ELR (cell line): ENCODE measurements at regions not wholly inside any gene's neighbourhood (a gene's known extent, or its start where the extent isn't known, plus 50 kb on each side); places are given as distances from the start of the nearest gene placed in this dataset.
A peak's percentile ranks its signal among the peaks of the same experiment; 100 is the strongest.

Experiments
- DNase-seq: peaks from one replicate; pipeline ENCODE4 v3.0.0-alpha.2; 2015; ENCODE audit warnings: low read depth

DNA sequence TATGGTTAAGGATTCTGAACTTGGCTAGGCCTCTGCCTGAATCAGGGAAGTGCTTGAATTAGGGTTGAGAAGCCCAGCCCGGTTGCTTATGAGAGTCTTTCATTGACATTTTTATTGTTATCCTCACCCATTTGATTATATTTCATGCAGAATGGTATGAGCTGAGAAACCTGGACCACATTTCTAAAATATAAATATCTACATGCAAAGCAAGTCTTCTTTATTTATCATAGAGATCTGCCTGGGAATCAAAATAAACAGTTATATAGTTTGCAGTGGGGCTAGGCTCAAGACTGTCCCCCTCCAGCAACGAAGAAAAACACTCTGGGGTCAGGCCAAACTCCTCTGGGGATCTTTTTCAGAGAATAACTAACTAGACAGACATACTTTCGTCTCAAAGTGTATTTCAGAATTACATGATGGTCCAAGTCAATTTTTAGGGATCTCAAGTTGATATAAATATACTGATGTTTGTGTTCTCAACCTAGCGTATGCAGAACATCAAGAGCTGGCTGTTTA is 675.4 kb upstream of the NR2F2 start:
- DNase-seq = no peak

DNA sequence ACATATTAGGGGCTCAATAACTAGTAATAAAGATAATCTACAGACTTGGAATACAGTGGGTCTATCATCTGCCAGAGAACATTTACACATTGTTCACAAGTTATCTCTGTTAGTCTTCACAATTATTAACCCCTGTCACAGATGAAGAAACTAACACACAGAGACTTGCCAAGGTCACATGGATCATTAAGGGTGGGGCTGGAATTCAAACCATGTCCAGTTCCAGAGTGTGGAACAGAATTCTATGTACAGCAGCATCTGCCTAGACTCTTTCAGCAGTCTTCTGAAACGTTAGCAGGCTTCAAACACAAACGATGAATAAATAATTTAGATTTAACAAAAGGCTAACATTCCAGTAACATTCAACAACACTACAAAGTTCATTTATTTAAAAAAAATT is 673.9 kb upstream of the NR2F2 start:
- DNase-seq = no peak

- no peak for DNase-seq
Observed at GRCh38 chr15:95658799-95659198, 671.7 kb upstream of the NR2F2 start.

DNA sequence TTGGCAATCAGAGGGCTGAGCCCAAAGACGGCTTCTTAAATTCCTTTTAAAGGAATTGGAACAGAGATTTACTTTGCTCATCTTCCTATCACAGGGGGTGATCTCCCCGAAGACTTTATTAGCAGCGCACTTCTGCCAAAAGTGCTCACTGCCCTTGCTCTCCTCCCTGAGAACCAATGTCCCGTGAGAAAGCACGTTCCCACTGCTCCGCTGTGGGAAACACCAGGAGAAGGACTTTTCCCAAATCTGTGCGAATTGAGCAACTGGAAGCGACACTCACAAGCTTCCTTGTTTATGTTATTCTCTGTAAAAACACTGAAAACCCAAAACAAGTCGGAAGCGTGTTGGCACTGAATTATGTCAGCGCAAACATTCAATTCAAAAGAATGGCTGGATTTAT is 670.8 kb upstream of the NR2F2 start:
- no peak for DNase-seq

DNA sequence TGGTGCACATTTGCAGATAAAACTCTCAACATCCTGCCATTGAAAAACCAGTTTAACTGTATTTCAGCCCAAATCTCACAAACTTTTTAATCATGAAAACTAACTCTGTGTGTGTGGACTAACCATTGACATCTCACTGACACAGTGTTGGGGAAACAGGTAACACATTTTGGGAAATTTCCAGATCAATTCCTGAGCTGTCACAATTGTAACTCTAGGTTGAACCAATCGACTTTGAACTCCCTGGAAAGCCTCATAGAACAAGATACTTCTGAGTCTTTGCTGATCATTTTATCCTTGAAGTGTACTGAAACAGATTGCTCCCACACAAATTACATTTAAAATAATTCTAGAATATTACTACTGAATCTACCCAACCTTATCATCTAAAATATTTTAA is 667.9 kb upstream of the NR2F2 start:
- no peak for DNase-seq

- no peak for DNase-seq
Observed at GRCh38 chr15:95663156-95664100, 667.1 kb upstream of the NR2F2 start.

DNA sequence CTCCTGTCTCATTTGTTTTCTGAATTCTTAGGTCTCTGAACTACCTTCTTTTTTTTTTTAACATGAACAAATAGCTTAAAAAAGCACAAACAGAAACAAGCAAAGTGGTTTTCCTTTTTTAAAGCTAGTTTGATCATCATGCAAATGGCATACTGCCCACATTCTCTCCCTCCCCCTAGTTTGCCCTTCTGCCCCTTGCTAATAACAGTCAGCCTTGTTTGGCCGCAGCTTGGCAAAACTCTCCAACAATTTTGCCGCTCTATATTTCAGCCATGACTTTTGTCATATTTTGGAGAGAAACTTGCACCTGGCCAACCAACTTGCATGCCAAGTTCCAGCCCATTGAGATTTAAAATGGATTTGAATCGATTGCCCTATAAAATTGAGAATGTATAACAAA is 666.0 kb upstream of the NR2F2 start:
- DNase-seq = no peak

GRCh38 chr15:95669146-95669922 is 661.2 kb upstream of the NR2F2 start:
- no peak for DNase-seq

GRCh38 chr15:95674031-95674430 is 656.5 kb upstream of the NR2F2 start:
- no peak for DNase-seq

DNA sequence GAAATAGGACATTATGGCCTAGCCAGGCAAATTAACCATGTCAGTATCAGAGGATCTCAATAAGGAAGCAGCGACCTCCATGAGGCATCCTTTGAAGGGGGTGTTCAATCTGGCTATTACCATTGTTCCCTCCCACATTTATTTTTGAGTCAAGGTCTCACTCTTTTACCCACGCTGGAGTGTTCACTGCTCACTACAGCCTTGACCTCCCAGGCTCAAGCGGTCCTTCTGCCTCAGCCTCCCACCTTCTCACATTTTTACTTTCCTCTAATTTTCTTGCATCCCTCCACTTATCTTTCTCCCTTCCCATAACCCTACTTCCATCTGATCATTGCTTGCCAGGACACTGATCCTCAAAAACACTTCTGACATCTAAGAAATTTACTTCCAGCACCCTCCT is 654.0 kb upstream of the NR2F2 start:
- DNase-seq = no peak

DNA sequence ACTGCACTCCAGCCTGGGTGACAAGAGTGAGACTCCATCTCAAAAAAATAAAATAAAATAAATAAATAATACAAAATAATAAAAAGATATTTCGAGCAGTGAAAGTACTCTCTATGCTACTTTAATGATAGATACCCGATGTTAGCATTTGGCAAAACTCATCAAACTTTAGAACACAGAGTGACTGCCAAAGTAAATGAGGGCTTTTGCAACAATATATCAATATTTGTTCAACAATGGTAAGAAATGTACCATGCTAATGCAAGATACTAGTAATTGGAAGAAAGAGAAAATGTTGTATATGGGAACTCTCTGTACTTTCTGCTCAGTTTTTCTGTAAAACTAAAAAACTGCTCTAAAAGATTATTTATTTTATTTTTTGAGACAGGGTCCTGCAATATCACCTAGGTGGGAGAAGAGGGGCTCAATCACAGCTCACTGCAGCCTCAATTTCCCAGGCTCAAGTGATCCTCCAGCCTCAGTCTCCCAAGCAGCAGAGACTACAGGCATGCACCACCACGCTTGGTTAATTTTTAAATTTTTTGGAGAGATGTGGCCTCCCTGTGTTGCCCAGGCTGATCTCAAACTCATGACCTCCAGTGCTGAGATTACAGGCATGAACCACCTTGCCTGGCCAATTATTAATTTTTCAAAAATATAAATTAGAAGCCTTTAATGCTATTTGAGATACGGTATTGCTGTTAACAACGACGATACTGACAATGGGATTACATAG is 650.5 kb upstream of the NR2F2 start:
- no peak for DNase-seq

- DNase-seq = no peak
Observed at GRCh38 chr15:95680728-95681127, 649.8 kb upstream of the NR2F2 start.

- DNase-seq = no peak
Observed at GRCh38 chr15:95681836-95682544, 648.5 kb upstream of the NR2F2 start.

DNA sequence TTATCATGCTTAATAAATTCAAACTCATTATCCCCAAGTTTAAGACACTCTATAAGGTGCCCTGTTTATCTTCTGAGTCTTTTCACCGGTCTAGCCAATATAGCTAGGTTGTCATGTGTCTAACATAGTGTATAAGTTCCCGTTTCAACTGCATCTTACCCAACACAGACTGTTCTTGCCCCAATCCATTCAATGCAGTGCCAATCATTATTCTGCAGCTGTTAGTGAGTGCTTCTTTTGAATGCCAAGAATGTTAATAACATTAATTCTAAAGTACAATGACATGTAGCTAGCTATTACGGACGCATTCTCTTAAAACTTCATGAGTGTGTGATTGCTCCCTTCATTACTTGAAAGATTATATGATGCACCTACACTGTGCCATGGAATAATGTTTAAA is 646.4 kb upstream of the NR2F2 start:
- no peak for DNase-seq

DNA sequence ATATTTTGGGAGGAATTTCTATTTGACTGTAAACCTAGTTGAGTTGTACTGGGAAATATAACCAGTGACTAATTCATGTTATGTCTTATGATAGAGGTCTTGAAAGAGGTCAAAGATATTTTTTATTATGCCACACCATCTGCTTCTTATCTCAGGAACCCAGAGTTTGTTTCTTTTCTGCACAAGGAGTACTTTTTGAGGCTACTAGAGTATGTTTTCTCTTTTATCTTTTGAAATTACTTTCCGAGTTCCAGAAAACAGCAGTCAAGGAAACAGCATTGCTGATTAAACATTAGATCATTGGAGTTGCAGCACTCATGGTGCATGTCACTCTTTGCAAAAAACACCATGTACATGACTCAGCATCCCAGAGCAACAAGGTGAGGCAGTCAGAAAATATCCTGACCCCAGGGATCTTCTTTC is 645.8 kb upstream of the NR2F2 start:
- DNase-seq = peak; percentile 87

DNA sequence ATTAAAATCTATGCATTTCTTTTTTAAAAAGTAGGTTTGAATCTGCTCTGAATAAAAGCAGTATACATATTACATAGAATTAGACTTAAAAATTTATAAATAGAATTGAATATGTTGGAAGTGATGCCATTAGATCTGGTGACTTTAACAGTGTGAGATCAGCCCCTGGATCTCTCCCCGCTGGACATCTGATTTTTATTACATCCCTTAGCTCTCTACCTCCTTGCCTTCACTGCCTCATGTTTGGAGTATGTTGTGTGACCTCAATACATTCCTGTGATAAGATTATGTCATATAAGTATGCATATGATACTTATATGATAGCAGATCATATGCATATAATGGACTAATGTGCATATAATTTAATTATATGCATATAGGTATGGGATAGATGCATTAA is 643.4 kb upstream of the NR2F2 start:
- no peak for DNase-seq

- no peak for DNase-seq
Observed at GRCh38 chr15:95687686-95688085, 642.8 kb upstream of the NR2F2 start.

GRCh38 chr15:95690631-95691340 is 639.7 kb upstream of the NR2F2 start:
- DNase-seq = no peak

GRCh38 chr15:95693917-95694316 is 636.6 kb upstream of the NR2F2 start:
- peak; percentile 13 for DNase-seq

- DNase-seq = no peak
Observed at GRCh38 chr15:95698230-95698629, 632.3 kb upstream of the NR2F2 start.

- peak; percentile 19 for DNase-seq
Observed at GRCh38 chr15:95698951-95699350, 631.5 kb upstream of the NR2F2 start.
